ENCODE measurements at regions not wholly inside any gene's neighbourhood (a gene's known extent, or its start where the extent isn't known, plus 50 kb on each side); places are given as distances from the start of the nearest gene placed in this dataset.
A peak's percentile ranks its signal among the peaks of the same experiment; 100 is the strongest.

- FAIRE-seq (no peak), DNase-seq (ENCODE audit: low read depth) (peak; percentile 27)
- Histone ChIP-seq H3K4me2 (ENCODE audit: low read length) (no peak overlapping the region), H3K27me3 (ENCODE audit: insufficient read depth, low read length) (peaks cover 9% of the 10 kb centered on the region), H3K79me2 (ENCODE audit: insufficient read depth, low read length) (no peaks in the 10 kb centered on the region), H2AFZ (ENCODE audit: low read depth, low read length) (no peak overlapping the region), H3K9ac (ENCODE audit: low read length) (no peak overlapping the region), H3K27ac (ENCODE audit: low read depth, low read length) (no peak overlapping the region), H3K4me3 (ENCODE audit: insufficient read depth, low read depth, low read length) (no peak overlapping the region), H3K9me3 (ENCODE audit: insufficient read depth, low read depth, low read length) (no peaks in the 10 kb centered on the region), H4K20me1 (ENCODE audit: insufficient read depth, low read length) (no peaks in the 10 kb centered on the region), H3K4me1 (ENCODE audit: insufficient read depth, low read length) (no peaks in the 10 kb centered on the region), H3K36me3 (ENCODE audit: insufficient read depth, low read length) (no peaks in the 10 kb centered on the region)
- H3K27ac Mint-ChIP-seq (ENCODE audit: unreplicated experiment), result no peak overlapping the region
- H3K4me3 Mint-ChIP-seq (ENCODE audit: unreplicated experiment), result no peak overlapping the region
- H3K4me1 Mint-ChIP-seq (ENCODE audit: low read depth, unreplicated experiment), result peaks cover 3% of the 10 kb centered on the region
- TF ChIP-seq EZH2 (IDR thresholded peaks at IDR 0.05; ENCODE audit: insufficient read depth, low read length), result no peak
- no peak for TF ChIP-seq CTCF (IDR thresholded peaks at IDR 0.05; ENCODE audit: insufficient read depth, low read depth, low read length)
- H3K36me3 Mint-ChIP-seq (ENCODE audit: low read depth, unreplicated experiment), result no peaks in the 10 kb centered on the region
- no peaks in the 10 kb centered on the region for H3K9me3 Mint-ChIP-seq (ENCODE audit: unreplicated experiment)
- peaks cover 6% of the 10 kb centered on the region for H3K27me3 Mint-ChIP-seq (ENCODE audit: low read depth, unreplicated experiment)
These were observed 158.2 kb upstream of the E2F8 start for GRCh38 chr11:19398772-19399527.

DNA sequence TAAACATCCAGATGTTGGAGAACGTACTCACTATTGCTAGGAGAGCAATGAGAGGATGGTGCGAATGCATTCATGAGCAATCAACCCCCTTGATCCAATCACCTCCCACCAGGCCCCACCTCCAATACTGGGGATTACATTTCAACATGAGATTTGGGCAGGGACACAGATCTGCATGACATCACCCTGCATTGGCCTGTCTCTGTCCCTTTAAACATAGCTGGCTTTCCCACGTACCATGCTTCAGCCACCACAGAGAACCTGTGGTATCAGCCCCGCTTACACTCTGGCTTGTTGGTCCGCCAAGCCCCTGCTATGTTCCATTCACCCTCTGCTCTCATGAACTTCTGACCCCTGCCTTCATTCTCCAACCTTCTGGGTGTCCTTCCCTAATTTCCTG, 157.5 kb upstream of the E2F8 start:
- Mint-ChIP-seq H3K27me3 (ENCODE audit: low read depth, unreplicated experiment) (no peaks in the 10 kb centered on the region), H3K36me3 (ENCODE audit: low read depth, unreplicated experiment) (no peaks in the 10 kb centered on the region), H3K9me3 (ENCODE audit: unreplicated experiment) (no peaks in the 10 kb centered on the region), H3K4me3 (ENCODE audit: unreplicated experiment) (no peak overlapping the region), H3K27ac (ENCODE audit: unreplicated experiment) (no peak overlapping the region), H3K4me1 (ENCODE audit: low read depth, unreplicated experiment) (peaks cover 3% of the 10 kb centered on the region)
- Histone ChIP-seq H3K4me1 (ENCODE audit: insufficient read depth, low read length) (no peaks in the 10 kb centered on the region), H3K36me3 (ENCODE audit: insufficient read depth, low read length) (no peaks in the 10 kb centered on the region), H2AFZ (ENCODE audit: low read depth, low read length) (no peak overlapping the region), H4K20me1 (ENCODE audit: insufficient read depth, low read length) (no peaks in the 10 kb centered on the region), H3K4me2 (ENCODE audit: low read length) (no peak overlapping the region), H3K27ac (ENCODE audit: low read depth, low read length) (no peak overlapping the region), H3K4me3 (ENCODE audit: insufficient read depth, low read depth, low read length) (no peak overlapping the region), H3K9ac (ENCODE audit: low read length) (no peak overlapping the region), H3K27me3 (ENCODE audit: insufficient read depth, low read length) (peaks cover 9% of the 10 kb centered on the region), H3K79me2 (ENCODE audit: insufficient read depth, low read length) (no peaks in the 10 kb centered on the region), H3K9me3 (ENCODE audit: insufficient read depth, low read depth, low read length) (no peaks in the 10 kb centered on the region)
- TF ChIP-seq CTCF (IDR thresholded peaks at IDR 0.05; ENCODE audit: insufficient read depth, low read depth, low read length) (no peak), EZH2 (IDR thresholded peaks at IDR 0.05; ENCODE audit: insufficient read depth, low read length) (no peak)
- DNase-seq (ENCODE audit: low read depth) (no peak), FAIRE-seq (no peak)

DNA sequence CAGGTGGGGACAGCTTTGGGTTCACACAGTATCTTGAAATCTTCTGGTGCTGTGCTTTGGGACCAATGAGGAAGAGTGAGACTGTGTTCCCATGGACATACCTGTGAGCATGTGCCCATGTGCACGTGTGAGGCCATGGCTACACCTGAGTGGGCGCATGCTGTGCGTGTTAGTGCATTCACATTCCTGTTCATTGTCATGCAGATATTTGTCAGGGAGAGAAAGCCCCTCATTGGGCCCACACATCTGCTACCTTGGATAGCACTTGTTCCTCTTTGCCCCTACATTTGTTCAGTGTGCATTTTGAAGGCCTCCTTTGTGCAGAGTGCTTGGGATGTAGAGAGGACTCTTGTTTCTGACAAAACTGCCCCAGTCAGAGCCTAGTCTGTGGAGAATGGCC, 154.3 kb upstream of the E2F8 start:
- no peak for TF ChIP-seq CTCF (IDR thresholded peaks at IDR 0.05; ENCODE audit: insufficient read depth, low read depth, low read length)
- TF ChIP-seq EZH2 (IDR thresholded peaks at IDR 0.05; ENCODE audit: insufficient read depth, low read length), result no peak
- H3K4me3 Mint-ChIP-seq (ENCODE audit: unreplicated experiment), result no peak overlapping the region
- H3K9me3 Mint-ChIP-seq (ENCODE audit: unreplicated experiment), result peaks cover 3% of the 10 kb centered on the region
- no peaks in the 10 kb centered on the region for H3K4me1 ChIP-seq (ENCODE audit: insufficient read depth, low read length)
- H3K4me2 ChIP-seq (ENCODE audit: low read length), result no peak overlapping the region
- H3K27ac ChIP-seq (ENCODE audit: low read depth, low read length), result no peak overlapping the region
- no peak overlapping the region for H3K9ac ChIP-seq (ENCODE audit: low read length)
- no peaks in the 10 kb centered on the region for H3K79me2 ChIP-seq (ENCODE audit: insufficient read depth, low read length)
- H3K36me3 Mint-ChIP-seq (ENCODE audit: low read depth, unreplicated experiment), result no peaks in the 10 kb centered on the region
- H3K4me3 ChIP-seq (ENCODE audit: insufficient read depth, low read depth, low read length), result no peak overlapping the region
- H3K4me1 Mint-ChIP-seq (ENCODE audit: low read depth, unreplicated experiment), result peaks cover 3% of the 10 kb centered on the region
- no peaks in the 10 kb centered on the region for H3K9me3 ChIP-seq (ENCODE audit: insufficient read depth, low read depth, low read length)
- FAIRE-seq, result no peak
- no peak overlapping the region for H2AFZ ChIP-seq (ENCODE audit: low read depth, low read length)
- peaks cover 7% of the 10 kb centered on the region for H3K27me3 ChIP-seq (ENCODE audit: insufficient read depth, low read length)
- H4K20me1 ChIP-seq (ENCODE audit: insufficient read depth, low read length), result no peaks in the 10 kb centered on the region
- peaks cover 2% of the 10 kb centered on the region for H3K27me3 Mint-ChIP-seq (ENCODE audit: low read depth, unreplicated experiment)
- no peak for DNase-seq (ENCODE audit: low read depth)
- no peak overlapping the region for H3K27ac Mint-ChIP-seq (ENCODE audit: unreplicated experiment)
- H3K36me3 ChIP-seq (ENCODE audit: insufficient read depth, low read length), result no peaks in the 10 kb centered on the region
